NT2/D1 (cell line): ENCODE measurements at regions not wholly inside any gene's neighbourhood (a gene's known extent, or its start where the extent isn't known, plus 50 kb on each side); places are given as distances from the start of the nearest gene placed in this dataset.

Experiments
- SUZ12 ChIP-seq: IDR thresholded peaks from 2 replicates; pipeline ENCODE4 v1.6.1; 2011; ENCODE audit not compliant: insufficient read length, insufficient read depth; ENCODE audit errors: extremely low read depth
- YY1 ChIP-seq: IDR thresholded peaks from 2 replicates; pipeline ENCODE4 v1.6.1; 2011; ENCODE audit not compliant: insufficient read length, insufficient read depth
- ZNF274 ChIP-seq: IDR thresholded peaks from 2 replicates; pipeline ENCODE4 v1.6.1; 2011; ENCODE audit warnings: mild to moderate bottlenecking, low read depth, low read length

GRCh38 chr3:159559771-159560170 is 428.9 kb upstream of the IL12A start:
- no peak for TF ChIP-seq YY1
- TF ChIP-seq SUZ12, result no peak
- no peak for TF ChIP-seq ZNF274
